ENCODE measurements at regions not wholly inside any gene's neighbourhood (a gene's known extent, or its start where the extent isn't known, plus 50 kb on each side); places are given as distances from the start of the nearest gene placed in this dataset.
"Not testable (repeated sequence)": the region's sequence is repeated elsewhere in the genome, so short reads cannot be mapped to it uniquely, and the experiment has no call there.

DNA sequence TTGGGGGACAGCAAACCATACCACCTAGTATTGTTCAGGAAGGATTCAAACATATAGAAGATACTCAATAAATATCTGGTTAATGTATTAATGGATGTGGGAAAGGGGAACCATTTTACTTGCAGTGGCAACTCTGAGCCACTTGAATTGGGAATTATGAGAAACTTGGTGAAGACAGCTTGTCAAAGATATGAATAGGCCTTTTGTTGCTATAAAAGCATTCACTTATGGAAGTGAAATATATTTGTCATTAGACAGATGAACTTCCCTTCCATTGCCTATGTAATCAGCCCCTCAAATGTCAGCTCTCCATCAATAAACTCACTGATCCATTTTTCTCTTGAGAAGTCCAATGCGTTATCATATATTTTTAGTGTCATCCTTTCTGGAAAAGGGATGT lies 56.1 kb downstream of the GPR85 start:
- DNase-seq: no peak

DNA sequence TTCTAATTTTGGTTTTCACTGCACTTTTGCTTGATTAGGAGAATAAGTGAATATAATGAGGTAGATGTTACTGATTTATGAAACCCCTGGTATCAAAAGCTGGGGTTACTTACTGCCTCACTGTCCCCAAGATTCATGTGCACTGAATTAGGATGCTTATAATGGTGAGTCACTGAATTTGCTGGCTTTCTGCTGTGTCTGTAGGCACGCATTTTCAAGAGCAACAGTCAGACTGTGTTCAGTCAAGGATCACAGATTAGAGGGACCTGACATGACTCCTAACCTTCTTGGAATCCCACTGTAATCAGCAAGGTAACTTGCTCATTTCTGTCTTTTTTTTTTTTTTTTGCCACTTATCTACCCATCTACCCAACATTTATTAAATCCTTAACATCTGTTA lies 59.7 kb downstream of the GPR85 start:
- no peak for DNase-seq

DNA sequence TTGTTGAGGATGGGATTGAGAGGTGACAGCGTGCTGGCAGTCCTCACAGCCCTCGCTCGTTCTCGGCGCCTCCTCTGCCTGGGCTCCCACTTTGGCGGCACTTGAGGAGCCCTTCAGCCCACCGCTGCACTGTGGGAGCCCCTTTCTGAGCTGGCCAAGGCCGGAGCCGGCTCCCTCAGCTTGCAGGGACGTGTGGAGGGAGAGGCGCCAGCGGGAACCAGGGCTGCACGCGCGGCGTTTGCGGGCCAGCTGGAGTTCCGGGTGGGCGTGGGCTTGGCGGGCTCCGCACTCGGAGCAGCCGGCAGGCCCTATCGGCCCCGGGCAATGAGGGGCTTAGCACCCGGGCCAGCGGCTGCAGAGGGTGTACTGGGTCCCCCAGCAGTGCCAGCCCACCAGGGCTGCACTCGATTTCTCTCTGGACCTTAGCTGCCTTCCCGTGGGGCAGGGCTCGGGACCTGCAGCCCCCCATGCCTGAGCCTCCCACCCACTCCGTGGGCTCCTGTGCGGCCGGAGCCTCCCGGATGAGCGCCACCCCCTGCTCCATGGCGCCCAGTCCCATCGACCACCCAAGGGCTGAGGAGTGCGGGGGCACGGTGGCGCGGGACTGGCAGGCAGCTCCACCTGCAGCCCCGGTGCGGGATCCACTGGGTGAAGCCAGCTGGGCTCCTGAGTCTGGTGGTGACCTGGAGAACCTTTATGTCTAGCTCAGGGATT lies 69.3 kb downstream of the GPR85 start:
- DNase-seq: not testable (repeated sequence)

DNA sequence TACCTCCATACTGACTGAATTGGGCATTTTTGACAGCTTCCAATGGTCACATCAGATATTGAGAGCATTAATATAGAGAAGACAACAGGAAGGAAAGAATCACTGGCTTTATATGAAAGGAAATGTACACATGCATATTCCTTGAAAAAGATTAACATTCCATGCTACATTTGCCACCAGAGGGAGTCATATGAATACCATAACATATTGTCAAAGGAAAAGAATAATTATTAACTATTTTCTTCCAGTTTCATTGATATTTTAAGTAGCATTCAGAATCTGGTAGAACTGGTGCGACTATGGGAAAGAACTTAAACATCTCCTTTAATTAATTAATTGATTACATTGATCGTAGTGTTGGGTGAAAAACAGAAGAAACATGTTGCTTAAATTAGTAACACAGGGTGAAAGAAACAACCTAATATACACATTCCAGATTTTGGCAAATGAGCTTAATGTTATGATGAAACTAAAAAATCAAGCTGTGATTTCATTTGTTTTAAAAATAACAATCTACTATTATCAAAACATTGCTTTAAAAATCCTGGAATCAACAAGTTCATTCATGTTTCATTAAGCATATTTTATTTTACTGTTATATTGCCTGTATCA lies 71.5 kb downstream of the GPR85 start:
- no peak for DNase-seq

DNA sequence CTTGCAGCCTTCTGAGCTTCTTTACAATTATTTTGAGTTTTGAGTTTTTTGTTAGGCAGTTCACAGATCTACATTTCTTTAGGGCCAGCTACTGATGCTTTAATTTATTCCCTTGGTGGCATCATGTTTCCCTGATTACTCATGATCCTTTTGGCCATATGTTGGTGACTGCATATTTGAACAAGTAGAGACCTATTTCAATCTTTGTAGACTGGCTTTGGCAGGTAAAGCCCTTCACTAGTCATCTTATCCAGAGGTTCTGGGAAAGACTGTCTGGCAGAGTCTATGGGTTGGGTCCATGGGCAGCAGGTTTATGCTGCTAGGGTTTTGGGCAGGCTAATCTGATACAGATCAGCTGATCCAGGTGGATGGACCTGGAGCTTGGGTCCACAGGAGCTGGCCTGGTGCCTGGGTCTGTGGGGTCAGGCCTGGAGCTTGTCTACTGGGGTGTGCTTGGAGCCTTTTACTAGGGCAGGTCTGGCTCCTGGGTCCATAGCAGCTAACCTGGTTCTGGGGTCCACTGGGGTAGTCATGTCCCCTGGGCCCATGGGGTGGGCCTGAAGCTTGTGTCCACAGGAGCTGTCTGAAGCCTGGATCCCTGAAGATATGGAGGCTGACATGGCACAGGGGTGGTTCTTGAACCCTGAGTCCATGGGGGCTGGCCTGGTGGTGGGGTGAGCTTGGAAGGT lies 72.7 kb downstream of the GPR85 start:
- no peak for DNase-seq

DNA sequence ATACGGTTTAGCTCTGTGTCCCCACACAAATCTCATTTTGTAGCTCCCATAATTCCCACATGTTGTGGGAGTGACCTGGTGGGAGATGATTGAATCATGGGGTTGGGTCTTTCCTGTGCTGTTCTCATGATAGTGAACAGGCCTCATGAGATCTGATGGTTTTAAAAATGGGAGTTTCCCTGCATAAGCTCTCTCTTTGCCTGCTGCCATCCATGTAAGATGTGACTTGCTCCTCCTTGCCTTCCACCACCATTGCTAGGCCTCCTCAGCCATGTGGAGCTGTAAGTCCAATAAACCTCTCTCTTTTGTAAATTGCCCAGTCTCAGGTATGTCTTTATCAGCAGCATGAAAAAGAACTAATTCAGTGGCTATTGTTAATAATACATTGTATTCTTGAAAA lies 73.8 kb downstream of the GPR85 start:
- DNase-seq: not testable (repeated sequence)

DNA sequence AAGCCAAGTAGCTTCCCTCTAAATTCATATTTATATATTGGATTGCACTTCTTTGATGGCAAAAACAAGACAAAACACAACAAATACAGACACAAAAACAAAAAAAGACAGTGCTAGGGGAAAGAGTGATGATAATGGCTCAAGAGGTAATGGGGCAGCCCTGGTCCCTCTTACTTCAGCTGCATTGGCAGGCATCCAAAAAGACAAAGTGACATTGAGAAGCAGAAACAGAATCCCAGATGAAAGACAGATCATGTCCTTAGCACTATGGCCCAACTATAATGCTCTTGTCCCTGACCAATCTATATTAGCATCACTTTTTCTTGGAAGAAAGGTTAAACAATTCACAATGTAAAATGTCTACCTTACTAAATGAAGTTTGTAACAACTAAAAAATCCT lies 76.2 kb downstream of the GPR85 start:
- no peak for DNase-seq

DNA sequence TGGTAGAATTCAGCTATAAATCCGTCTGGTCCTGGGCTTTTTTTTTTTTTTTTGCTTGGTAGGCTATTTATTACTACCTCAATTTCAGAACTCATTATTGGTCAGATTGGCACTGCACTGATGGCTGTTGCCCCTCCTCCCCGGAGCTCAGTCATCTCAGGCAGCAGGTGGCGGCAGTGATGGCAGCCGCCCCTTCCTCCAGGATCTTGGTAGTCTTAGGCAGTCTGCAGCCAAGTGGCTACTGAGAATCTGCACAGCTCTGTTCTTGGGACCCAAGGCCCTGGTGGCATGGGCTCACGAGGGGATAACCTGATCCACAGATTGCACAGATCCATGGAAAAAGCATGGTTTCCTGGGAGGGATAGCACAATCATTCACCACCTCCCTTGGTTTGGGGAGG lies 77.9 kb downstream of the GPR85 start:
- DNase-seq: no peak

DNA sequence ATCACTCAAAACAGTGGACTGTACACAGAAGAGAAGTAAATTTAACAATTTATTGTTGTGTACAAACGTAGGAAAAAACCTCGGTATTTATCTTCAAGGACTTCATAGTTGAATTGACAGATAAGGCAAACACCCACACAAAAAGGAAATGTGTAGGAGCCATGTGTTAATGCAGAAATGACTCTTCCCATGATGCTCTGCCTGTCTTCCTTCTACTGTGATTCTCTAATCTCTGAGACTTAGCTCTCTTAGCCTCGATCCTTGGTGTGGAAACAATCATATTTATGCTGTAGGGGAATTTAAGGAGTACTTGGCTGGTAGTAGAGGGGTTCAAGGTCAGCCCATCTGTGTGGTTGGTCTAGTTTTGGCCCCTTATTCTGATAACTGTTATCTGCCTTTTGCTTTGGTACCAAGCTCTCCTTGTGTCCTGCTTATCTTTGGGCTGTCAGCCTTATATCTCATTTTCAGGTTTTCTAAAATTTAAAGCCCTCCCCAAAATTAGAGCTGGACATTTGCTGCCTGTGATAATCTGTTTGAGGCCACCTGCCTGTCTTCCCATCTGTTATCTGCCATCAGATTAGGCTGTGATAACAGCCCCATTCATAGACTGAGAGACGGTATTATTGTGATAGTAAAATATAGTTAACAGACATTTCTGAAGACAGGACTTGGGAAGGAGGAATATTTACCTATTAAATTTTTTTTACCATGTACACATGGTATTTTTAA lies 81.7 kb downstream of the GPR85 start:
- no peak for DNase-seq

DNA sequence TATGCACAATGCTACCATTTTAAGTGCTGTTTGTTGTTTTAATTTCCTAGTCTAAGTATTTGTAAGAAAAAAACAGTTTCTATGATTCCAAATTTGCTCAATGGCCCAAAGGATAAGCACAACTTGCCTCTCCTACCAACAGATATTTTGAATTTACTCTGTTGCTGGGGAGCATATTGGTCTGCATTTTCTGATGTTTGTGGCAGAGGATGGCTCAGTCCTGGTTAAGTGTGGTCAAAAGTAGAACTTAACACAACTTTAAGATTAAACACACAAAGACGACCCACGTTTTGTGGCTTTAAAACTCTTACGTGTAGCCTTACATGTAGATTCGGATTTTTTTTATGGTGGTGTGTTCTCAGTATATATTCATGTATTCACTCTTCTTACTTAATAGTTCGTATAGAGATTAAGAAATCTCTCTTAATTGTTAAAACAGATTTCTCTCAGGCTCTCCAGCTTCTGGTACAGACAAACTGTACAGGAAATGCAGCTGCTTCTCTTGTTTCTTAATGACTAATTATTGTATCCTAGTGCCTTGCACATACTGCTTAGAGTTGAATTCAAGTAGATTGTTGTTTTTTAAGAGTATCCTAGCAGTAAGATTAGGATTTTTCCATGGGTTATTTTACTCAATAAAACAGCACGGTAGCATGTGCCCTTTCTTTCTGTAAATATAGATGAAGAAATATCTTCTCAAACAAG lies 86.2 kb downstream of the GPR85 start:
- no peak for DNase-seq

DNA sequence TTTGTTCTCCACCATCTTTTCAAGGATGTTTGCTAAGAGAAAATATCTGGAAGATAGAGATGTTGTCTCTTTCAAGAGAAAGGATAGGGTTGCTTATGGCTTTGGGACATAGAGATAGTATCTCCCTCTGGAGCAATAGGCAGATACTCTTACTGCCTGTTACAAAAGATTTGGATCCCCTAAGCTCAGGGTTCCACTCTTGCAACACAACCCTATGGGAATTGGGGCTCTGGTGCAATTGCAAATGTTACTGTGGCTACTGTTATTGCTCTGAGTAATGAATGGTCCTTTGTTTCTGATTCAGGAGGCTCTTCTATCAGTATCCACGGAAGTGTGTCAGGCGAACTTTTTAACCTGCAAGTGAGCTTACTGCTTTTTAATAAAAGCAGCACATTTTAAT lies 88.8 kb downstream of the GPR85 start:
- no peak for DNase-seq

DNA sequence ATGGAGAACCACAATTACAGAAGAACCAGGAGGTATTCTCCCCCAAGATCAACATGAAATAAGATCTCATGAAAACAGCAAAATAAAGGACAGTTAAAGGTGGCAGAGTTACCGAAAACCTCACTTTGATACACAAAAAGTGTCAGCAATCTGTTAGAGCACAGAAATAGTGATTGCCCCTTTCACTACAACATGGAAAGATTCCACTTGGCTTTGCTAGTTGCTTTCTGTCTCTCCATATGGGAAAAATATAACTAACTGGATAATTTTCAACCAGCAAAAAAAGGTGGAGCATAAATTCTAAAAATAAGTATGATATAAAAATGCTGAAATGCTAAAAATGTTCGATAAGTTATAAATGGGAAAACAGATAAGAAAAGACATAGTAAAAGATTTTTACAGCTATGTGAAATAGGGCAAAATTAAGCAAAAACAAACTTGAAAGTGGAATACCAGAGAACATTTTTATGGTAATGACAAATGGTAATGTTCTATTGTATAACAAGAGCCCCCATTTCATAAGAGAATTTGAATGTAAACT lies 90.2 kb downstream of the GPR85 start:
- no peak for DNase-seq

DNA sequence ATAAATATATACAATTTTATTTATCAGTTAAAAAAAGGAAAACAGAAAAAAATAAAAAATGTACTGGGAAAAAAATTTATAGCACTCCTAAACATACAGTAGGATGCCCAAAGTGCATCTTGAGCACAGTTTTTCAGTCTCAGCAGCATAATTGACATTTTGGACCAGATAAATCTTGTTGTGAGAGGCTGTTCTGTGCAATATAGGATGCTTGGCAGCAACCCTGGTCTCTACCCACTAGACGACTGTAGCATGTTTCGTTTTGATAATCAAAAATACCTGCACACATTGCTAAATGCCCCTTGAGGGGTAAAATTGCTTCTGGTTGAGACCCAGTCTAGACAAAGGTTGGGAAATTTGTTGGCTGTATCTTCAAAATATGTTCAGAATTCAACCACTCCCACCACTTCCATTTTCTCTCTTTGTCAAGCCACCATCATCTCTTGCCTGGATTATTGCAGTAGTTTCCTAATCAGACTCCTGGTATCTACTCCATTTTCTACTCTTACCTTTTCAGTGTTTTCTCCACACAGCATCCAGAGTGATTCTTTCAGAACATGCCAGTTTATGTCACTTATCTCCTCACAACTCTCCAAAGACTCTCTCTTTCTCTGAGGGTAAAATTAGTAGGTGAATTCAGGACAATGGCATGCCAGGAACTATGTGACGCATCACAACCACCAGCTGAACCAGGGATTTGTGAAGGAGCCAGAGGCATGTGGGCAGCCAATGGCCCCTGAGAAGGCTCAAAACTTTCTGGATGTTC lies 91.4 kb downstream of the GPR85 start:
- no peak for DNase-seq

DNA sequence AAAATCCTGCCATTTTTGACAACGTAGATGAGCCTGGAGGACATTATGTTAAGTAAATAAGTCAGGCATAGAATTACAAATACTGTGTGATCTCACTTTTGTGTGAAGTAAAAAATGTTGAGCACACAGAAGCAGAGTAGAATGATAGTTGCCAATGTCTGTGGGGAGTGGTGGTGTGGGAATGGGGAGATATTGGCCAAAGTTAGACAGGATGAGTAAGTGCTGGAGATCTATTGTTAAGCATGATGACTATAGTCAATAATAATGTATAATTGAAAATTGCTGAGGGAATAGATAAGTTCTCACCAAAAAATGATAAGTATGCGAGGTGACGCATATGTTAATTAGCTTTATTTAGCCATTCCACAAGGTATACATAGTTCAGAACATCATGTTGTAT lies 92.0 kb downstream of the GPR85 start:
- no peak for DNase-seq

DNA sequence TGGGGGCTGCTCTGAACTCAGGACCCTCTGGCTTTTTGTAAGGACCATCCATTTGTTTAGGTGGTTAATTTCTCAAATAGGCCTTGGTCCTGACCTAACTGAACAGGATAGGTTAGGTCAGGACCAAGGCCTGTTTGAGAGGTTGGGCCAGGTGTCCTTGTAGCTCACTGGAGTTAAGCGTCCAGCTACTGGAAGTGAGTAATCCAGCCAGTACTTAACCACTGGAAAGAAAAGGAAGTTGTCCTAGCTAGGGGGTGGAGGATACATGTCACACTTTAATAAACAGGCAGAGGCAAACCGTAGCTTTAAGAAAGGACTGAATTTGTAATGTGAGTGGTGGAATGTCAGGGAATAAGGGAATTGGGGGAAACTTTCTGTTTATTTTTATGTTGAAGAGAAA lies 96.0 kb downstream of the GPR85 start:
- no peak for DNase-seq

DNA sequence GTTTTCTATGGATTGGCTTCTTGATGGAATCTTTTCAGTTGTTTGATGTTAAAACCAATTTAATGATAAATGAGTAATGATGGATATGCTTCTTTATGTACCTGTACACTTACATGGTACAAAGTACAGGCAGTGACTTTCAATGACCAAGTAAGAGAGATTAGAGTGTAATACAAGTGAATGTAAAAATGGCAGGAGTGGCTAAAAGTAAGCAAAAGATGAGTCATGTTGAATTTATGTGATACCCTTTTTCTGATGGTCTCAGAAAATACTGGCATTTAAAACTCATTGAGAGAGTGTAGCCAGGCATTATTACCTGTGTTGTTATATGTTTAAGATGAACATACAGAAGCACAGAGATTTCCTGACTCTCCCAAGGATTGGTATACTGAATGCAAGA lies 97.1 kb downstream of the GPR85 start:
- no peak for DNase-seq

DNA sequence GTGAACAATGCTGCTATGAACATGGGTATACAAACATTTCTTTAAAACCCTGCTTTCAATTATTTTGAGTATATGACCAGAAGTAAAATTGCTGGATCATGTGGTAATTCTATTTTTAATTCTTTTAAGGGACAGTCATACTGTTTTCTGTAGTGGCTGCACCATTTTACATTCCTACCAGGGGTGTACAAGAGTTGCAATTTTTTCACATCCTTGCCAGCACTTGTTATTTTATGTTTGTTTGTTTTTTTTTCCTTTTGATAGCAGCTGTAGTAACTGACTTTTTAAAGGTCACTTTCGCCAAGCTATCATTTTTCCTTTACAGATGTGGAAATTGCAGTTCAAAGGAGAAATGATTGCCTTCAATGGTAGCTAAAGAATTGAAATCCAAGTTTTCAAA lies 99.5 kb downstream of the GPR85 start:
- DNase-seq: no peak

DNA sequence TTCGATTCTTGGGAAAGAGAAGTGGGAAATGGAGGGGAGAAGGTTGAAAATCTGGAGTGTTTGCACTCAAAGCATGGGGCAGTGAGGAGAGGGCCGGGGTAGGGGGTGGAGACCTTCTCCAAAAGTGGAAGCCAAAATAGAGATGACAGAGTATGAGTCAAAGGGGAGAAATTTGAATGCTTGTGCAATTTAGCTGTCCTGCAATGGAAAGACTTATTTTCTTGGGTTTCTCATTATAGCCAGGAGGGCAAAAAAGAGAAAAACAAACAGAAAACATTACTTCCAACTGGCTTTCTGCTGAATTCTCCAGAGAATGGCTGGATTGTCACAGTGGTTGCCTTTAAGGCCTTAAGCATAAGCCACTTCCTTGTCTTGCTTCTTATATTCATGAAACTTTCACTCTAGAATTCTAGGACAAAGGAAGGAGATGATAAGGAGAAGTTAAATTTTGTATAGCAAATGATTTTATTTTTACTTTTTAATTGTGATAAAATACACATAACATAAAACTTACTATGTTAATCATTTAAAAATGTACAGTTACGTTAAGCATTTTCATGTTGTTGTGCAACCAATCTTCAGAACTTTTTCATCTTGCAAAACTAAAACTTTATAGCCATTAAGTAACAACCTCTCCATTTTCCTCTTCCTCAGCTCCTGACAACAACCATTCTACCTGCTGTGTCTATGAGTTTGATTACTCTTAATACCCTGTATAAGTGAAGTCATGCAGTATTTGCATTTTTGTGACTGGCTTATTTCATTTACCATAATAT lies 100.2 kb downstream of the GPR85 start:
- DNase-seq: no peak

DNA sequence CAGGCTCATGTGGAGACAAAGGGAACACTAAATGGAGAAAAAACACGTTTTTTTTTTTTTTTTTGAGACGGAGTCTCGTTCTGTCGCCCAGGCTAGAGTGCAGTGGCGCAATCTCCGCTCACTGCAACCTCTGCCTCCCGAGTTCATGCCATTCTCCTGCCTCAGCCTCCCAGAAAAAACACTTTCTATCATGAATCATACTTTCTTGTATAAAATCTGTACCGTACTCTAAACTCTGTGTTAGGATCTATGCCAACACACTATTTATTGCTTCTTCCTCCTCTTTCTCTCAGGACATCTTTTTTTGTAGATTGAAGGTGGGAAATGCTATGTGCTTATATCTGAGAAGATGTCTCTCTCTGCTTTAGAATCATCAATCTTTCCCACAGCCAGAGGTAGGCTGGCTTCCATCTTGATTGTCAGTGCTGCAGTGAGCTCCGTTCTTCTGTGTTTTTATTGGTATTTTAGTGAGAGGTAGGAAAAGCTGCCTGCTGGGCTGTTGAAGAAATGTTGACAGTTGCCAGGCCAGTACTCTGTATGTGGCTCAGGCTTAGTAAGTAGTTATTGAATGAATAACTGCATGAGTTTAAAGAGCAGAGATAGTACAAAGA lies 101.1 kb downstream of the GPR85 start:
- no peak for DNase-seq

DNA sequence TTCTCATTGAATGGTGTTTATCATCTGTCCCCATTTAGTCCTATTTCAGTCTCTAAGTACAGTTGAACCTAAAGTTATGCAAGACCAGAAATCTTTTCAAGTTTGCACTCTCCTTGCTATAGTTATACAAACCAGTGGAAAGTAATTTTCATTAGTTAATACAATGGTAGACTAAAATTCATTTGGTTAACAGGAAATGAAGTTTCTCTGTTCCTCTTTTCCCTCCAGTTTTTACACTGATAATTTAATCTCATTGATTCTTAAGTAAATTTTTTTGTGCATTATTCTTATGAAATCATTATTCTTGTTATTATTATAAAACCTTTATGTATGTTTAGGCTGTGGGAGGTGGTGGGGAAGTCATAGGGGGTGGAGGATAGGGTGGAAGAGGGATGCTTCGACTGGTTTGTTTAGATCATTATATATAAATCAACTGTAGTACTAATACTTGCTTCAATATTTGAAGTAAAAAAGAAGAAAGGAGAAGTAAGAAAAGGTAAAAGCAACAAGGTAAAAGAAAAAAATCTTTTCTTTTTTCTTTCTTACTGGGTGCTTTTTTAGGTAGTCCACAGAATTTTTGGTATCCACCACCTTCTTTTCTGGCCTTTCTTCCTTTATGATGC lies 104.1 kb downstream of the GPR85 start:
- no peak for DNase-seq
